ENCODE measurements at regions not wholly inside any gene's neighbourhood (a gene's known extent, or its start where the extent isn't known, plus 50 kb on each side); places are given as distances from the start of the nearest gene placed in this dataset.

DNA sequence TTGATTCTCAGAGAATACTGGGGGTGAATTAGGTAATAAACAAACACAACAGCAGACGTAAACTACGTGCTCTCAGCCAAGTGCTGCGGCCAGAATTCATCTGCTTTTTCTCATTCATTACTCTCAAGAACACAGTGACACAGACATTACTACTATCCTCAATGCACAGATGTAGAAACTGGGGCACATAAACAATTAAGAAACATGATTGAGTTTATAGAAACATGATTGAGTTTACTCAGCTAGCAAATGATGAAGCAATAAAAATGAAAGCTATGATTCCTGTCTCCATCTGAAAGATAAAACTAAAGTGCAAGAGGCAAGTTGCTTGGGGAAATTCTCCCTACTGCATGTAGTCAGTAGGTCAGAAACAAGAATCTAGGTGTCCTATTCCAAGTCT lies 140.5 kb downstream of the IFI44 start:
- TF ChIP-seq, protein P1, sequence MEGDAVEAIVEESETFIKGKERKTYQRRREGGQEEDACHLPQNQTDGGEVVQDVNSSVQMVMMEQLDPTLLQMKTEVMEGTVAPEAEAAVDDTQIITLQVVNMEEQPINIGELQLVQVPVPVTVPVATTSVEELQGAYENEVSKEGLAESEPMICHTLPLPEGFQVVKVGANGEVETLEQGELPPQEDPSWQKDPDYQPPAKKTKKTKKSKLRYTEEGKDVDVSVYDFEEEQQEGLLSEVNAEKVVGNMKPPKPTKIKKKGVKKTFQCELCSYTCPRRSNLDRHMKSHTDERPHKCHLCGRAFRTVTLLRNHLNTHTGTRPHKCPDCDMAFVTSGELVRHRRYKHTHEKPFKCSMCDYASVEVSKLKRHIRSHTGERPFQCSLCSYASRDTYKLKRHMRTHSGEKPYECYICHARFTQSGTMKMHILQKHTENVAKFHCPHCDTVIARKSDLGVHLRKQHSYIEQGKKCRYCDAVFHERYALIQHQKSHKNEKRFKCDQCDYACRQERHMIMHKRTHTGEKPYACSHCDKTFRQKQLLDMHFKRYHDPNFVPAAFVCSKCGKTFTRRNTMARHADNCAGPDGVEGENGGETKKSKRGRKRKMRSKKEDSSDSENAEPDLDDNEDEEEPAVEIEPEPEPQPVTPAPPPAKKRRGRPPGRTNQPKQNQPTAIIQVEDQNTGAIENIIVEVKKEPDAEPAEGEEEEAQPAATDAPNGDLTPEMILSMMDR (IDR thresholded peaks at IDR 0.05; ENCODE audit: low read length) = no peak
- TF ChIP-seq EZH2 (optimal IDR thresholded peaks at IDR 0.05; ENCODE audit: low read depth, low read length) = no peak
- TF ChIP-seq EZH2phosphoT487 (IDR thresholded peaks at IDR 0.05; ENCODE audit: low read length) = no peak
